Activated CD4-positive, alpha-beta T cell treated with anti-CD3 and anti-CD28 coated beads, Interleukin-2, Interleukin-6, amounts not matched to agents 100 ng/mL and 50 ng/mL, durations not matched to agents 16 hours and 8 hours (primary cell): ENCODE measurements at regions not wholly inside any gene's neighbourhood (a gene's known extent, or its start where the extent isn't known, plus 50 kb on each side); places are given as distances from the start of the nearest gene placed in this dataset.

Experiments used
- DNase-seq: peaks from one replicate; pipeline ENCODE4 v3.0.0-alpha.2; 2020

- DNase-seq: no peak
Measured at GRCh38 chr3:154753101-154753500, 323.1 kb upstream of the GPR149 start.

- no peak for DNase-seq
Measured at GRCh38 chr3:154749514-154749913, 319.5 kb upstream of the GPR149 start.

GRCh38 chr3:154745929-154746328 lies 315.9 kb upstream of the GPR149 start:
- DNase-seq: no peak

GRCh38 chr3:154745122-154745521 lies 315.1 kb upstream of the GPR149 start:
- no peak for DNase-seq

GRCh38 chr3:154743418-154743817 lies 313.4 kb upstream of the GPR149 start:
- DNase-seq: no peak

- no peak for DNase-seq
Measured at GRCh38 chr3:154734468-154734867, 304.5 kb upstream of the GPR149 start.

- no peak for DNase-seq
Measured at GRCh38 chr3:154730186-154730585, 300.2 kb upstream of the GPR149 start.

- no peak for DNase-seq
Measured at GRCh38 chr3:154729741-154730140, 299.8 kb upstream of the GPR149 start.

- no peak for DNase-seq
Measured at GRCh38 chr3:154728285-154728684, 298.3 kb upstream of the GPR149 start.

- no peak for DNase-seq
Measured at GRCh38 chr3:154720921-154721320, 290.9 kb upstream of the GPR149 start.

GRCh38 chr3:154718053-154718452 lies 288.1 kb upstream of the GPR149 start:
- DNase-seq: no peak

- no peak for DNase-seq
Measured at GRCh38 chr3:154716170-154716569, 286.2 kb upstream of the GPR149 start.

GRCh38 chr3:154708554-154708953 lies 278.6 kb upstream of the GPR149 start:
- no peak for DNase-seq

GRCh38 chr3:154701055-154701454 lies 271.1 kb upstream of the GPR149 start:
- DNase-seq: no peak

GRCh38 chr3:154690413-154690812 lies 260.4 kb upstream of the GPR149 start:
- DNase-seq: peak; percentile 1

- no peak for DNase-seq
Measured at GRCh38 chr3:154684440-154684839, 254.4 kb upstream of the GPR149 start.

- no peak for DNase-seq
Measured at GRCh38 chr3:154684021-154684420, 254.0 kb upstream of the GPR149 start.

GRCh38 chr3:154678041-154678654 lies 248.2 kb upstream of the GPR149 start:
- no peak for DNase-seq

GRCh38 chr3:154668835-154669234 lies 238.8 kb upstream of the GPR149 start:
- DNase-seq: no peak

- DNase-seq: no peak
Measured at GRCh38 chr3:154668187-154668586, 238.2 kb upstream of the GPR149 start.

GRCh38 chr3:154666542-154666941 lies 236.6 kb upstream of the GPR149 start:
- DNase-seq: no peak

- DNase-seq: no peak
Measured at GRCh38 chr3:154664714-154665113, 234.7 kb upstream of the GPR149 start.

GRCh38 chr3:154662851-154663250 lies 232.9 kb upstream of the GPR149 start:
- DNase-seq: no peak

GRCh38 chr3:154660811-154661210 lies 230.8 kb upstream of the GPR149 start:
- DNase-seq: no peak

GRCh38 chr3:154658000-154658399 lies 228.0 kb upstream of the GPR149 start:
- DNase-seq: no peak

GRCh38 chr3:154657218-154657617 lies 227.2 kb upstream of the GPR149 start:
- no peak for DNase-seq
